ENCODE measurements at regions not wholly inside any gene's neighbourhood (a gene's known extent, or its start where the extent isn't known, plus 50 kb on each side); places are given as distances from the start of the nearest gene placed in this dataset.

GRCh38 chr11:129625930-129626329 is 189.7 kb upstream of the TMEM45B start:
- TF ChIP-seq EP300 (IDR thresholded peaks at IDR 0.05; ENCODE audit: borderline replicate concordance) (no peak), MAX (IDR thresholded peaks at IDR 0.05) (no peak), CEBPB (IDR thresholded peaks at IDR 0.05) (no peak), CREB1 (IDR thresholded peaks at IDR 0.05; ENCODE audit: low read depth) (no peak), USF1 (IDR thresholded peaks at IDR 0.05) (no peak), RAD21 (IDR thresholded peaks at IDR 0.05; ENCODE audit: low read depth) (no peak), EGR1 (IDR thresholded peaks at IDR 0.05) (no peak), YY1 (IDR thresholded peaks at IDR 0.05; ENCODE audit: low read depth) (no peak), TAF1 (IDR thresholded peaks at IDR 0.05; ENCODE audit: low read depth) (no peak)

Data from Ishikawa (cell line).